Uterus (tissue), 2 donors: ENCODE measurements at regions not wholly inside any gene's neighbourhood (a gene's known extent, or its start where the extent isn't known, plus 50 kb on each side); places are given as distances from the start of the nearest gene placed in this dataset.

Experiments
- CTCF ChIP-seq, 4 experiments: fragments of 200-600 bp in 2 of 4; fragments of 450-650 bp in 2 of 4; sonication (generic) in 2 of 4; IDR thresholded peaks; one replicate each; pipeline ENCODE4 v1.5.1; 2016 to 2019; ENCODE audit warnings: antibody characterized with exemption in 4 of 4, mild to moderate bottlenecking in 2 of 4, moderate library complexity in 1 of 4
- POLR2A ChIP-seq, 2 donors: fragments of 450-650 bp; IDR thresholded peaks; one replicate each; pipeline ENCODE4 v1.6.1; 2016; ENCODE audit warnings: antibody characterized with exemption in 2 of 2, mild to moderate bottlenecking in 1 of 2, moderate library complexity in 1 of 2

- no peak for TF ChIP-seq CTCF (IDR thresholded peaks at IDR 0.05)
- TF ChIP-seq POLR2A (IDR thresholded peaks at IDR 0.05), result no peak
Observed at GRCh38 chr4:147015491-147015890, 69.8 kb upstream of the TTC29 start.
